ENCODE measurements at regions not wholly inside any gene's neighbourhood (a gene's known extent, or its start where the extent isn't known, plus 50 kb on each side); places are given as distances from the start of the nearest gene placed in this dataset.

- intact Hi-C loops (cut with micrococcal nuclease): no loop called here
- no peaks in the 10 kb centered on the region for H3K27me3 Mint-ChIP-seq
- ChIA-PET POLR2A (interaction anchor here (1.0 kb wide), 1 partner anchor 73 kb away, joined by 4 read pairs; the partner anchor contains the start of gene RASA1), CTCF (no interaction called here)
- DNase-seq (no peak), ATAC-seq (ENCODE audit: low read depth) (no peak)
- H3K4me3 ChIP-seq (ENCODE audit: control extremely low read depth in 1 of 5, extremely low read depth in 1 of 5, insufficient read depth in 1 of 5, low read depth in 2 of 5, low read length in 4 of 5): no peak overlapping the region
- H3K9me3 ChIP-seq (ENCODE audit: control extremely low read depth in 1 of 3, control insufficient read depth in 2 of 3, insufficient read depth in 1 of 3, low read length in 2 of 3): no peaks in the 10 kb centered on the region
- no peak overlapping the region for H3K27ac Mint-ChIP-seq
- no peaks in the 10 kb centered on the region for H4K20me1 ChIP-seq (ENCODE audit: control insufficient read depth, insufficient read depth, low read length, poor library complexity, severe bottlenecking)
- no peaks in the 10 kb centered on the region for H3K36me3 ChIP-seq (replicated peaks in 1 of 2; ENCODE audit: control extremely low read depth in 1 of 2, control insufficient read depth in 1 of 2, extremely low read depth in 1 of 2, insufficient read depth in 2 of 2, low read length in 1 of 2)
- H3K4me1 ChIP-seq (ENCODE audit: control insufficient read depth in 2 of 2, insufficient read depth in 2 of 2, low read length in 2 of 2): peaks cover 20 to 22% of the 10 kb centered on the region in 2 donors
- no peaks in the 10 kb centered on the region for H3K9me3 Mint-ChIP-seq (ENCODE audit: insufficient read depth)
- 22% methylated on average over 1 of the region's 4 CpGs for WGBS (ENCODE audit: insufficient coverage)
- peak overlapping the region; percentile 11 for H2AFZ ChIP-seq (ENCODE audit: insufficient read depth, low read depth, low read length, poor library complexity, severe bottlenecking)
- H3K4me1 Mint-ChIP-seq: peaks cover 21% of the 10 kb centered on the region
- no peaks in the 10 kb centered on the region for H3K27me3 ChIP-seq (replicated peaks in 1 of 4; ENCODE audit: control extremely low read depth in 1 of 4, control insufficient read depth in 3 of 4, insufficient read depth in 4 of 4, low read length in 3 of 4)
- no peaks in the 10 kb centered on the region for H3K79me2 ChIP-seq (ENCODE audit: control insufficient read depth, insufficient read depth, low read length)
- no peak overlapping the region for H3K4me2 ChIP-seq (replicated peaks; ENCODE audit: low read depth, low read length, poor library complexity, severe bottlenecking)
- TF ChIP-seq EZH2 (IDR thresholded peaks at IDR 0.05; ENCODE audit: borderline replicate concordance, insufficient read depth, low read depth, low read length, poor library complexity, severe bottlenecking) (no peak), CTCF (IDR thresholded peaks at IDR 0.05) (no peak)
- H3K9ac ChIP-seq (ENCODE audit: low read length): no peak overlapping the region
- no peak overlapping the region for H3K27ac ChIP-seq (ENCODE audit: low read length in 2 of 2)
- H3K4me3 Mint-ChIP-seq: no peak overlapping the region
Measured at GRCh38 chr5:87195104-87195591, 72.5 kb upstream of the RASA1 start.

- Mint-ChIP-seq H3K27me3 (no peaks in the 10 kb centered on the region), H3K4me3 (no peak overlapping the region), H3K9me3 (ENCODE audit: insufficient read depth) (no peaks in the 10 kb centered on the region), H3K4me1 (peaks cover 18% of the 10 kb centered on the region), H3K27ac (no peak overlapping the region)
- intact Hi-C loops (cut with micrococcal nuclease): no loop called here
- Histone ChIP-seq H3K79me2 (ENCODE audit: control insufficient read depth, insufficient read depth, low read length) (no peaks in the 10 kb centered on the region), H3K4me3 (ENCODE audit: control extremely low read depth in 1 of 5, extremely low read depth in 1 of 5, insufficient read depth in 1 of 5, low read depth in 2 of 5, low read length in 4 of 5) (no peak overlapping the region), H4K20me1 (ENCODE audit: control insufficient read depth, insufficient read depth, low read length, poor library complexity, severe bottlenecking) (no peaks in the 10 kb centered on the region), H3K9ac (ENCODE audit: low read length) (no peak overlapping the region), H3K27me3 (replicated peaks in 1 of 4; ENCODE audit: control extremely low read depth in 1 of 4, control insufficient read depth in 3 of 4, insufficient read depth in 4 of 4, low read length in 3 of 4) (no peaks in the 10 kb centered on the region), H2AFZ (ENCODE audit: insufficient read depth, low read depth, low read length, poor library complexity, severe bottlenecking) (peak overlapping the region; percentile 11), H3K9me3 (ENCODE audit: control extremely low read depth in 1 of 3, control insufficient read depth in 2 of 3, insufficient read depth in 1 of 3, low read length in 2 of 3) (no peaks in the 10 kb centered on the region), H3K4me1 (ENCODE audit: control insufficient read depth in 2 of 2, insufficient read depth in 2 of 2, low read length in 2 of 2) (peaks cover 17 to 19% of the 10 kb centered on the region in 2 donors), H3K4me2 (replicated peaks; ENCODE audit: low read depth, low read length, poor library complexity, severe bottlenecking) (no peak overlapping the region), H3K27ac (ENCODE audit: low read length in 2 of 2) (no peak overlapping the region), H3K36me3 (replicated peaks in 1 of 2; ENCODE audit: control extremely low read depth in 1 of 2, control insufficient read depth in 1 of 2, extremely low read depth in 1 of 2, insufficient read depth in 2 of 2, low read length in 1 of 2) (no peaks in the 10 kb centered on the region)
- ChIA-PET POLR2A (interaction anchor here (1.0 kb wide), 1 partner anchor 73 kb away, joined by 4 read pairs; the partner anchor contains the start of gene RASA1), CTCF (no interaction called here)
- TF ChIP-seq EZH2 (IDR thresholded peaks at IDR 0.05; ENCODE audit: borderline replicate concordance, insufficient read depth, low read depth, low read length, poor library complexity, severe bottlenecking) (no peak), CTCF (IDR thresholded peaks at IDR 0.05) (no peak)
- WGBS (ENCODE audit: insufficient coverage): 92% methylated on average over 2 of the region's 3 CpGs
- ATAC-seq (ENCODE audit: low read depth) (no peak), DNase-seq (no peak)
Measured at GRCh38 chr5:87195616-87196015, 72.1 kb upstream of the RASA1 start.

Measured in B cell (primary cell).